ENCODE measurements at regions not wholly inside any gene's neighbourhood (a gene's known extent, or its start where the extent isn't known, plus 50 kb on each side); places are given as distances from the start of the nearest gene placed in this dataset.
A peak's percentile ranks its signal among the peaks of the same experiment; 100 is the strongest.

- no peak overlapping the region for H3K9ac ChIP-seq (ENCODE audit: insufficient read length, low read depth)
- no peak overlapping the region for H3K4me3 ChIP-seq (ENCODE audit: insufficient read length, low read depth)
- DNase-seq (ENCODE audit: low read depth, low spot score) = no peak
- no peaks in the 10 kb centered on the region for H3K27me3 ChIP-seq (ENCODE audit: insufficient read depth, insufficient read length)
- TF ChIP-seq SUZ12 (IDR thresholded peaks at IDR 0.05; ENCODE audit: extremely low read depth, insufficient read depth, insufficient read length) = no peak
- no peak for TF ChIP-seq YY1 (IDR thresholded peaks at IDR 0.05; ENCODE audit: insufficient read depth, insufficient read length)
- H3K9me3 ChIP-seq (ENCODE audit: insufficient read depth, low read length) = no peaks in the 10 kb centered on the region
- no peaks in the 10 kb centered on the region for H3K4me1 ChIP-seq (ENCODE audit: insufficient read depth, insufficient read length)
- H3K36me3 ChIP-seq (ENCODE audit: insufficient read depth, insufficient read length, low read length) = no peaks in the 10 kb centered on the region
These were observed 139.5 kb downstream of the SUCLG1 start for GRCh38 chr2:84319581-84319980.

GRCh38 chr2:84317135-84317534 lies 141.9 kb downstream of the SUCLG1 start:
- Histone ChIP-seq H3K36me3 (ENCODE audit: insufficient read depth, insufficient read length, low read length) (no peaks in the 10 kb centered on the region), H3K9me3 (ENCODE audit: insufficient read depth, low read length) (no peaks in the 10 kb centered on the region), H3K4me1 (ENCODE audit: insufficient read depth, insufficient read length) (peaks cover 2% of the 10 kb centered on the region), H3K9ac (ENCODE audit: insufficient read length, low read depth) (no peak overlapping the region), H3K27me3 (ENCODE audit: insufficient read depth, insufficient read length) (no peaks in the 10 kb centered on the region), H3K4me3 (ENCODE audit: insufficient read length, low read depth) (no peak overlapping the region)
- DNase-seq (ENCODE audit: low read depth, low spot score) = no peak
- TF ChIP-seq SUZ12 (IDR thresholded peaks at IDR 0.05; ENCODE audit: extremely low read depth, insufficient read depth, insufficient read length) = no peak
- TF ChIP-seq ZNF274 (IDR thresholded peaks at IDR 0.05; ENCODE audit: low read depth, low read length) = no peak
- no peak for TF ChIP-seq YY1 (IDR thresholded peaks at IDR 0.05; ENCODE audit: insufficient read depth, insufficient read length)

GRCh38 chr2:84314901-84315330 lies 144.2 kb downstream of the SUCLG1 start:
- peak; percentile 86 for DNase-seq (ENCODE audit: low read depth, low spot score)
- Histone ChIP-seq H3K4me1 (ENCODE audit: insufficient read depth, insufficient read length) (peaks cover 2% of the 10 kb centered on the region), H3K4me3 (ENCODE audit: insufficient read length, low read depth) (no peak overlapping the region), H3K36me3 (ENCODE audit: insufficient read depth, insufficient read length, low read length) (no peaks in the 10 kb centered on the region), H3K9me3 (ENCODE audit: insufficient read depth, low read length) (no peaks in the 10 kb centered on the region), H3K27me3 (ENCODE audit: insufficient read depth, insufficient read length) (no peaks in the 10 kb centered on the region), H3K9ac (ENCODE audit: insufficient read length, low read depth) (no peak overlapping the region)
- TF ChIP-seq SUZ12 (IDR thresholded peaks at IDR 0.05; ENCODE audit: extremely low read depth, insufficient read depth, insufficient read length) (no peak), ZNF274 (IDR thresholded peaks at IDR 0.05; ENCODE audit: low read depth, low read length) (no peak), YY1 (IDR thresholded peaks at IDR 0.05; ENCODE audit: insufficient read depth, insufficient read length) (no peak)

- no peak for DNase-seq (ENCODE audit: low read depth, low spot score)
- Histone ChIP-seq H3K27me3 (ENCODE audit: insufficient read depth, insufficient read length) (no peaks in the 10 kb centered on the region), H3K4me1 (ENCODE audit: insufficient read depth, insufficient read length) (peaks cover 2% of the 10 kb centered on the region), H3K36me3 (ENCODE audit: insufficient read depth, insufficient read length, low read length) (no peaks in the 10 kb centered on the region), H3K9me3 (ENCODE audit: insufficient read depth, low read length) (no peaks in the 10 kb centered on the region), H3K4me3 (ENCODE audit: insufficient read length, low read depth) (no peak overlapping the region), H3K9ac (ENCODE audit: insufficient read length, low read depth) (no peak overlapping the region)
- TF ChIP-seq ZNF274 (IDR thresholded peaks at IDR 0.05; ENCODE audit: low read depth, low read length) (no peak), YY1 (IDR thresholded peaks at IDR 0.05; ENCODE audit: insufficient read depth, insufficient read length) (no peak)
These were observed 144.8 kb downstream of the SUCLG1 start for GRCh38 chr2:84314250-84314649.

- no peak overlapping the region for H3K9ac ChIP-seq (ENCODE audit: insufficient read length, low read depth)
- peaks cover 2% of the 10 kb centered on the region for H3K4me1 ChIP-seq (ENCODE audit: insufficient read depth, insufficient read length)
- no peak for DNase-seq (ENCODE audit: low read depth, low spot score)
- H3K9me3 ChIP-seq (ENCODE audit: insufficient read depth, low read length) = peaks cover 29% of the 10 kb centered on the region; the same call in 1 of the 2 replicates
- H3K27me3 ChIP-seq (ENCODE audit: insufficient read depth, insufficient read length) = no peaks in the 10 kb centered on the region
- H3K36me3 ChIP-seq (ENCODE audit: insufficient read depth, insufficient read length, low read length) = no peaks in the 10 kb centered on the region
- TF ChIP-seq YY1 (IDR thresholded peaks at IDR 0.05; ENCODE audit: insufficient read depth, insufficient read length) (no peak), SUZ12 (IDR thresholded peaks at IDR 0.05; ENCODE audit: extremely low read depth, insufficient read depth, insufficient read length) (no peak), ZNF274 (IDR thresholded peaks at IDR 0.05; ENCODE audit: low read depth, low read length) (no peak)
- H3K4me3 ChIP-seq (ENCODE audit: insufficient read length, low read depth) = no peak overlapping the region
These were observed 149.8 kb downstream of the SUCLG1 start for GRCh38 chr2:84309281-84309680.

- Histone ChIP-seq H3K36me3 (ENCODE audit: insufficient read depth, insufficient read length, low read length) (no peaks in the 10 kb centered on the region), H3K4me3 (ENCODE audit: insufficient read length, low read depth) (no peak overlapping the region), H3K9me3 (ENCODE audit: insufficient read depth, low read length) (peaks cover 29% of the 10 kb centered on the region; the same call in 1 of the 2 replicates), H3K9ac (ENCODE audit: insufficient read length, low read depth) (no peak overlapping the region), H3K4me1 (ENCODE audit: insufficient read depth, insufficient read length) (no peaks in the 10 kb centered on the region), H3K27me3 (ENCODE audit: insufficient read depth, insufficient read length) (no peaks in the 10 kb centered on the region)
- no peak for DNase-seq (ENCODE audit: low read depth, low spot score)
- no peak for TF ChIP-seq YY1 (IDR thresholded peaks at IDR 0.05; ENCODE audit: insufficient read depth, insufficient read length)
- TF ChIP-seq ZNF274 (IDR thresholded peaks at IDR 0.05; ENCODE audit: low read depth, low read length) = no peak
- TF ChIP-seq SUZ12 (IDR thresholded peaks at IDR 0.05; ENCODE audit: extremely low read depth, insufficient read depth, insufficient read length) = no peak
These were observed 152.7 kb downstream of the SUCLG1 start for GRCh38 chr2:84306361-84306760.

- Histone ChIP-seq H3K4me1 (ENCODE audit: insufficient read depth, insufficient read length) (no peaks in the 10 kb centered on the region), H3K4me3 (ENCODE audit: insufficient read length, low read depth) (no peak overlapping the region), H3K36me3 (ENCODE audit: insufficient read depth, insufficient read length, low read length) (no peaks in the 10 kb centered on the region), H3K9ac (ENCODE audit: insufficient read length, low read depth) (no peak overlapping the region), H3K27me3 (ENCODE audit: insufficient read depth, insufficient read length) (no peaks in the 10 kb centered on the region), H3K9me3 (ENCODE audit: insufficient read depth, low read length) (peaks cover 29% of the 10 kb centered on the region; the same call in 1 of the 2 replicates)
- TF ChIP-seq YY1 (IDR thresholded peaks at IDR 0.05; ENCODE audit: insufficient read depth, insufficient read length) (no peak), ZNF274 (IDR thresholded peaks at IDR 0.05; ENCODE audit: low read depth, low read length) (no peak), SUZ12 (IDR thresholded peaks at IDR 0.05; ENCODE audit: extremely low read depth, insufficient read depth, insufficient read length) (no peak)
- DNase-seq (ENCODE audit: low read depth, low spot score) = peak; percentile 66
These were observed 156.3 kb downstream of the SUCLG1 start for GRCh38 chr2:84302513-84303412.

Data from NT2/D1 (cell line).